ENCODE measurements at regions not wholly inside any gene's neighbourhood (a gene's known extent, or its start where the extent isn't known, plus 50 kb on each side); places are given as distances from the start of the nearest gene placed in this dataset.
"Not testable (repeated sequence)": the region's sequence is repeated elsewhere in the genome, so short reads cannot be mapped to it uniquely, and the experiment has no call there.

DNA sequence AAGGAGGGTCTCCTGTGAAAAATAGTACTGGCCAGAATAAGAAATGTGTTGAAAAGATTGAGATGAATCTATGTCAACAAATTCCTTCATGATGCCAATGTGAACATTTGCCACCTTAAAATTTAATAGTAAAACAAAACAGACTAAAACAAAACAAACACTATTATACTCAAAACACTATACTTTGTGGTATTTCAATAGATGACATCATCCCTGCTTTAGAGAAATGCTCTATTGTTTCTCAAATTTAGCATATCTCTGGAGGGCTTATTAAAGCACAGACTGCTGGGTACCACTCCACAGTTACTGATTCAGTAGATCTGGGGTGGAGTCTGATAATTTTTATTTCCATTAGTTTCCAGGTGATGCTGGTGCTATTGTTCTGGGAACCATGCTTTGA lies 579.4 kb upstream of the FAM98A start:
- no peak for DNase-seq (ENCODE audit: low read depth)

DNA sequence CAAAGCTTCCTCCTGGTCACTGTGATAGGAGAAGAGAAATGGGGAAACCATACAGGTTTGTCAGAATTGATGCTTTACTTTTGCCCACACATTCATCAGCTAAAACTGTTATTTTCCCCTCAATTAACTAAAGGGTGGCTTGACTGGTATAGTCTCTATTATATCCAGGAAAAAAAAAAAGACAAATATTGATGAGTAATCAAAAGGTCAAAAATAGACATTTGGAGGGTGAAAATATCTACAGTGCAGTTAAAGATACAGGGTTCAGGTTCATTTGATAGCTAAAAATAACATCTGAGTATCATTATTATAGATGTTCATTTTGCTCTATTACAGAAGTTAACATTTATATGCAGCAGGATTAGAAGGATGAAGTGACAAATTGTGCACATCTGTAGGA lies 577.6 kb upstream of the FAM98A start:
- DNase-seq (ENCODE audit: low read depth): no peak

DNA sequence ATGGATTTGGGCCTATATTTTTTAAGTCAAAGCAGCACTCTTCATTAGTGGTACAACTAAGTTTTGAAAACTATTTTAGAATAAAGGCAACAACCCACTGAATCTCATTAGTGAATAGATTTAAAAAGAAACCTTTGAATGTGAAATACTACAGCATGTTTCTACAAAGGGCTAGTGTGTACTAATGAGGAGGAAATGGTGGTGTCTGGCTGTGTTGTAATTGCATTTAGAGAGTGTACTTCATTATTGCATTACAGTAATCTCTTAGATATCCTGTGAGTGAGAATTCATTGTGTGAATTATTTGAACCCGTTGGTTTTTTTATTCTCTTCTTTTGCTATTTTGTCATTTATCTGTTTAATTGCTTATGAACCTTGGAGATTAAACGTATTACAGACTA lies 575.4 kb upstream of the FAM98A start:
- DNase-seq (ENCODE audit: low read depth): no peak

DNA sequence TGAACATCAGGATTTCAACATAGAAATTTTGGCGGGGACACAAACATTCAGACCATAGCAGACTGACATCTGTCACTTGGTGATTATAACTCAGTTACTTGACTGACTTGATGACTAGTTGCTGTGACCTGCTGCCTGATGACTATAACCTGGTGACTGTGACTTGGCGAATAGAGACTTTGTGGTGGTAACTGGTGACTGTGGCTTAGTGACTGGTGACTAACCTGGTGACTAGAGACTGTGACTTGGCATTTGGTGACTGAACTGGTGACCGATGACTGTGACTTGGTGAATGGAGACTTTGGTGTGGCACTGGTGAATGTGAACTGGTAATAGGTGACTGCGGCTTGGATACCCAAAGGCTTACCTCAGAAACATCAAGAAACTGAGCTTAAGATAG lies 563.1 kb upstream of the FAM98A start:
- no peak for DNase-seq (ENCODE audit: low read depth)

DNA sequence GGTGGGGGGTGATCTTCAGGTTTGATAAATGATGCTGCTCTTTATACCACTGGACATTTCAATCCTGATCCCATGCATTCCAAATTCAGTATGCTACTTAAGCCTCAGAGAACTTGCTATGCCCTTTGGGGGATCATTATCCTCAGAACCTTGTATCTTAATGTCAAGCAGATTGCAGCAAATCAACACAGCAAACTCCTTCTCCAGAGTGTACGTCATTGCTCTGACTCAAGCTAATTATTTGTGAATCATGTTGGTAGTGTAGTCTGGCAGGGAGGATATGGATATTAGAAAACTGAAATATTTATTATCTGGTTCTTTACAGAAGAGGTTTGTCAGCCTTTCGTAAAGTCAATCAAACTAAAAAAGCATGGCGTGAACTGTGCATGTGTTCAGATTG lies 562.5 kb upstream of the FAM98A start:
- DNase-seq (ENCODE audit: low read depth): no peak

DNA sequence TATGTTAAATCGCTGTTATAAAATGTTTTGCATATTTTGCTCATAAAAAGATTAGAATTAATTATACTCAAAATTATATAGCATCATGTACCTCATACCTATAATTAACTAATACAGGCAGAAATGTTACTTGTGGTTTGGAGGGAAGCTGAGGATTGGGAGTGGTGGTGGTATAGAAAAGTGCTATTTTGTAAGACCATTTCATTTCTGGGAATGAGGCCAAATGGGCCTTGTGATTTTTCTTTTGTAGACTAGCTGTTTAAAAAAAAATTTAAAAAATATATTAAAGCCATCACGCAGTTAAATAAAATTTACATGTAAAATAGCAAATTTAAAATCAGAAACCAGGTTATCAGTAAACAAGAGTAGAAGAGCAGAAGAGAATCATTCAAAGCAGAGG lies 560.8 kb upstream of the FAM98A start:
- DNase-seq (ENCODE audit: low read depth): no peak

DNA sequence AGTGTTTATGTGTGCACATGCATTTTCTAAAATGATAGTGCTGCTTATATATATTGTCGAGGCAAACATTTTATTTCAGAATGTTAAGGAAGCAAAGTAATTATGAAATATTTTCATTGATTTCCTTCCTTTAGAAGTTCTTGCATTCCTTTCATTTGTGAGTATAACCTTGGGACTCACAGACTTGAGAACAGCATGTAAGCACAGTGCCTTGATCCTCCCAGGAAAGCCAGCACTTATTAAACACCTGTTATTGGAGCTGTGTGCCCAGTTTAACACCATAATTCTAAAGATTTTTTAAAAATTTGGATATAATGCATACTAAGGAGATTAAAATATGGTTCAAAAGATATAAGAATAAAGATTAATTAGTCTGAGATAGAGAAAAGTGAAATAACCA lies 554.4 kb upstream of the FAM98A start:
- DNase-seq (ENCODE audit: low read depth): no peak

DNA sequence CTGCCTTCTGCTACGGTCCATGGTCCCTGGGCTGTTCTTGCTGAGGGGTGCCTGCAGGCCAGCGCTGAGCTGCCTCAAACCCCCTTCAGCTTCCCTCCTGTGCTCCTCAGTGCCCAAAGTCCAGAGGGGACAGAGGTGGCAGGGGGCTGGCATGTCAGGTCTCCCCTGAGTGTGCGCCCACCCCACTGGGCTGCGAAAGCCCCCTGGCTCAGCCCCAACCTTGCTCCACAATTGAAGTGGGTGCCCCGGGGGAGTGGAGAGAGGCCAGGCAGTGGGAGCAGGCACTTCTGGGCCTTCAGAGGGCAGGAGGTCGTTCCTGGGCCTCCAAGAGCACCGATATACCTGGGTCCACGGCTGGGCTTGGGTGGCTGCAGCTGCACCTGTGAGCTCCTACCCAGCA lies 548.7 kb upstream of the FAM98A start:
- no peak for DNase-seq (ENCODE audit: low read depth)

DNA sequence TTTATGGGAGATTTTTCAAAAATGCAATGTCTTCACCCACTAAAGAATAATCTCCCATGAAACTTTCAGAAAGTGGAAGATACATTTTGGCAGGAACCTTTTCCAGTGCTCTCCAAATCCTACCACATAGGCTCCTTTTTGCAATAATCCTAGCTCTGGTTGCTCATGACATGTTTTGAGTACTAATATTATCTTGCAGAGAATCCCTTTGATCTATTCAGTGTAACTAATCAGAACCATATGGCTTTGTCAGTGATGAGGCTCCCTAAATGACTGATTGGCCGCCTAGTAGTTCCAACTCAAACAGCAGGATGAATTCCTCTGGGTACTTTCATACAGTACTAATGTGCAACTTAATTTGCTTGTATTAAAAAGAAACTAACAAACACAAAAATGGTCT lies 544.0 kb upstream of the FAM98A start:
- no peak for DNase-seq (ENCODE audit: low read depth)

DNA sequence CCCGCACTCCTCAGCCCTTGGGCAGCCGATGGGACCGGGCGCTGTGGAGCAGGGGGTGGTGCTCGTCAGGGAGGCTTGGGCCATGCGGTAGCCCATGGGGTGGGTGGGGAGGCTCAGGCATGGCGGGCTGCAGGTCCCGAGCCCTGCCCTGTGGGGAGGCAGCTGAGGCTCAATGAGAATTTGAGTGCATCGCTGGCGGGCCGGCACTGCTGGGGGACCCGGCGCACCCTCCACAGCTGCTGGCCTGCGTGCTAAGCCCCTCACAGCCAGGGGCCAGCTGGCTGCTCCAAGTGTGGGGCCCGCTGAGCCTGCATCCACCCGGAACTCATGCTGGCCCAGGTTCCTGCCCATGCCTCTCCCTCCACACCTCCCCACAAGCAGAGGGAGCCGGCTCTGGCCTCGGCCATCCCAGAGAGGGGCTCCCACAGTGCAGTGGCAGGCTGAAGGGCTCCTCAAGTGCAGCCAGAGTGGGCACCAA lies 543.5 kb upstream of the FAM98A start:
- DNase-seq (ENCODE audit: low read depth): not testable (repeated sequence)

DNA sequence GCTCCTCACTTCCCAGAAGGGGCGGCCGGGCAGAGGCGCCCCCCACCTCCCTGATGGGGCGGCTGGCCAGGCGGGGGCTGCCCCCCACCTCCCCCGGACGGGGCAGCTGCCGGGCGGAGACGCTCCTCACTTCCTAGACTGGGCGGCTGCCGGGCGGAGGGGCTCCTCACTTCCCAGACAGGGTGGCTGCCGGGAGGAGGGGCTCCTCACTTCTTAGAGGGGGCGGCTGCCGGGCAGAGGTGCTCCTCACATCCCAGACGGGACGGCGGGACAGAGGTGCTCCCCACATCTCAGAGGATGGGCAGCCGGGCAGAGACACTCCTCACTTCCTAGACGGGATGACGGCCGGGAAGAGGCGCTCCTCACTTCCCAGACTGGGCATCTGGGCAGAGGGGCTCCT lies 534.0 kb upstream of the FAM98A start:
- not testable (repeated sequence) for DNase-seq (ENCODE audit: low read depth)

DNA sequence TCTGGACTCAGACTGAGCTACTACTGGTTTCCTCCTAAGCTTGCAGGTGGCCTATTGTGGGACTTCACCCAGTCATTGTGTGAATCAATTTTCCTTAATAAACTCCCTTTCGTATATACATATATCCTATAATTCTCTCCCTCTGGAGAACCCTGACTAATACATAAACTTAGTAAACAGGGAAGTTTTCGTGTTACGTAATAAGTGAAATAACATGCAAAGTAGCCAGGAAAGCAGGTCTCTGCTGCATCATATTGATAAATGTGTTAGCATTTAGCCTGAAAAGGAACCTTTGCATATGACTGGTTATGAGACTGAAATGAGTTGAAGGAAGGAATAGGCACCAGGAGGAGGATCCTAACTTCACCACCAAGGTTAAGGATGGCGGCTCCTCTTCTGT lies 527.2 kb upstream of the FAM98A start:
- no peak for DNase-seq (ENCODE audit: low read depth)

DNA sequence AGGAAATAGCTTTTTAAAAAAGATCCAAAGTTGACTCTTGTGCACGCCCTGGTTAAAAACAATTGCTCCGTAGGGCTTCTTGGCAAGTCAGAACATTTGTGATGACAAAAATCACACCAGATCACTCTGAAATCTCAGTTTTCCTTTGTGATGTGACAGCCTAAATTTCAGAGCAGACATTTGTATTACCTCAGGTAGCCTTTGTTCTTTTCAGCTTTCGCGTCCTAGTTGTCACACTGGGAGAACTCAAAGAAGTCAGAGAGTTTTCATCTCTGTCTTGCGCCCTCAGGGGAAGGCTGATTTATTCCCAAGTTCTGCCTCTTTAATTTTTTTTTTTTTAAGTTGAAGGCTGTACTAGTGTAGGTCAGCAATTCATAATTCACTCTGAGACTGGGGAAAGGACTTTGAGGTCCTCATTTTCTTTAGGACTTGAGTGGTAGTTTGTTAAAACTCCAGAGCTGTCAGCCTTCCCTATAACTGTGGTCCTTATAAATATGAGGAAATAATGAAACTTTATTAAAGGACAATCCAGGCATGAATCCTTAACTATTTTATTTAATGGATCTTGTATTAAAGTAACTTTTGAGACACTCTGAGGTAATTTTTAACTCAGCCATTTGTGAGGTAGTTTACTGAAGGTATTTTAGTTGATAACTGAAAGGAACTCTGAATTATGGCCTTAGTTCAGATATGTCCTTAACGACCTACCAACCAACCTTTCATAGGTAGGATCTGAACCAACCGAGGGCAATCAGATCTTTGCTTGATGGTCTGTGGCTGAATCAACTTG lies 525.1 kb upstream of the FAM98A start:
- DNase-seq (ENCODE audit: low read depth): no peak

DNA sequence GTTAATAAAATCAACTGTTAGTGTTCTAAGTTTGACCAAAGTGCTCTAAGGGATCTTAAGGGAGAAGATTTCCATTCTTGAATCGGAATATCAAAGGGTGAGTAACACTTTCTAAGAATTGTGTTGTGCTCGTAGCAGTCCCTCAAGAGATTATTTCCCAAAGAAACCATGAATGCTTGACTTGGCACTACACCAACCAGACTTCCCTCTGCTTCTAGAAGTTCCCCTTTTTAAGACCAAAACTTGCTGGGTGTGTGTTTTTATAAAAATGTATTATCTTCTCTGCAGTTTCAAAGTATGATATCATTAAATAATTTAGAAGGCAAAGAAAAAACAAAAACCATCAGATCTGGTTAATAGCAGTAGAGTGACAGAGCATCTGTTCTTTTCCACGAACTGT lies 522.0 kb upstream of the FAM98A start:
- DNase-seq (ENCODE audit: low read depth): no peak

DNA sequence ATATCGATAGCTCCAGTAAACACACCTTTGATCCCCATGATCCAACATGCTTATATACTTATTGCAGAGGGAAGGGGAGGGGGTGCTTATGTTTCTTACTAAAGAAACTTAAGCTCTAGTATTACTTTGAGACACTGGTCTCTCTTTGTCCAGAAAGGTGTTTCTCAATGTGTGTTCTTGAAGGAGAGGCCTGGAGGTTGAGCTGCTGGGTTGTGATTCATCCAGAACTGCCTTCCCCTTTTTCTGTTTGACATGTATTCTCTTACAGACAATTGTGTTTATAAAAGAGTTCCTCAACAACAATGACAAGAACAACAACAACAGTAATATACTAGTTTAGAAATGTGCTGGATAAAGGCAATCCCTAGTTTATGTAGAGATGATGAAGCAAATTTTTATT lies 516.0 kb upstream of the FAM98A start:
- no peak for DNase-seq (ENCODE audit: low read depth)

DNA sequence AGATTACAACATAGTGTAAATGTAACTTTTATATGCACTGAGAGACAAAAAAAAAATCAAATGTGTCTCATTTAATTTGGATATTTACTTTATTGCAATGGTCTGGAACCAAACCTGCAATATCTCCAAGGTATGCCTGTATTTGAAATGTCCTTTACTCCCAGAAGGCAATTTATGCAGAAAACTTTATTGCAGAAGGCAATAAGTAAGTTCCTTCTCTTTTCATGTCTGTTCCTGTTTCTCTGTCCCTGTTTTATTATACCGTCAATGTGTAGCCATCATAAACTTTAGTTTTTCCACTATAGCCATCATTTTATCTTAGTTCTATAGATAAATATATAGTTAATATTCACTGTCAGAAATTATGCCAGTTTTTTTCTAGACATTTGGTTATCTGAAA lies 513.1 kb upstream of the FAM98A start:
- DNase-seq (ENCODE audit: low read depth): no peak

DNA sequence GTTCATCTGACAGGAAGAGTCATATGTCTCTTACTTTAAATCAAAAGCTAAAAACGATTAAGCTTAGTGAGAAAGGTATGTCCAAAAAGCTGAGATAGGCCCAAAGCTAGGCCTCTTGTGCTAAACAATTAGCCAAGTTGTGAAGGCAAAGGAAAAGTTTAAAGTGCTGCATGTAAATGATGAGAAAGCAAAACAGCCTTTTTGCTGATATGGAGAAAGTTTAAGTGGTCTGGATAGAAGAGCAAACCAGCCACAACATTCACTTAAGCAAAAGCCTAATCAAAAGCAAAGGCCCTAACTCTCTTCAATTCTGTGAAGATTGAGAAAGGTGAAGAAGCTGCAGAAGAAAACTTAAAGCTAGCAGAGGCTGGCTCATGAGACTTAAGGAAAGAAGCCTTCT lies 511.3 kb upstream of the FAM98A start:
- no peak for DNase-seq (ENCODE audit: low read depth)

DNA sequence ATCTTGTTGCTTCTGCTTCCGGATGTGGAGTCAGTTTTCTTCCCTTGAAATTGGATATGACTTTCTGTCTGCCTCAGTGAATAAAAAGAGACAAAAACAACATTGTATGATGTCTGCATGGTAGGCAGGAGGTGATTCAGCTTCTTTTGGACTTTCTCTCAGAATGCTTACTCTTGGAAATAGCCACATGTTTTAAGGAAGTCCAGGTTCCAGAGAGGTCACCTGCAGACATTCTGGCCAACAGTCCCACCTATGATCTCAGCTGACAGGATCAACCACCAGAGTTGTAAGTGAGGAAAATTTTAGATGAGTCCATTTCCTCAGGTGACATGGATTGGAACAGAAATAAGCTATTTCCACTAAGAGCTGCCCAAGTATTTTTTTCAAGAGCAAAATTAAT lies 508.7 kb upstream of the FAM98A start:
- no peak for DNase-seq (ENCODE audit: low read depth)

DNA sequence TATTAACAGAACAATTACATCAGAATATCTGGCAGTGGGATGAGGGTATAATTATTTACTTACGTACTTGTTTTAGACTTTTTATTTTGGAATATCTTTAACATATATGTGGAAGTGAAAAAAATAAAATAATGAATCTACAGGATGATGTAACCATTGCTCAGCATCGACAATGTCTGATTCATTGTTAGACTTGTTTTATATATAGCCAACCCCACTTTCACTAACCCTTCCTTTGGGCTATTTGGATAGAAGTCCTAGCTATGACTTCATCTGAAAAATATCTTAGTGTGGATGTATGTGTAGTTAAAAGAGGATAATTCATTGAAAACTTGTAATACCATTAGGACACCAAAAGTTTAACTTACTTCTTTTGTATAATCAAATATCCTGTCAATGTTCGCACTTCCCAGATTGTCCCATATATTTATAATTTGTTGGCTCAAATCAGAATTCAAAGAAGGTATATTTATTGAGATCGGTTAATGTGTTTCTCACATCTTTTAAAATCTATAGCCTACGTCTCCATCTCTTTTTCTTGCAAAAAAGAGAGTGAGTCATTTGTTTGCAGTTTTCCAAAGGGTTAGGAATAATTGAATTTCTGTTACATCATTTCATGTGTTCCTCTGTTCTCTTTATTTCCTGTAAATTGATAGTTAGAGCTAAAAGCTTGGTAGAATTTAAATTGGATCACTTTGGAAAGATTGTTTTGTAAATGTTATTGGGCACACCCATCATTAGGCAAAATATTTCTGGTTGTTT lies 506.1 kb upstream of the FAM98A start:
- DNase-seq (ENCODE audit: low read depth): no peak

DNA sequence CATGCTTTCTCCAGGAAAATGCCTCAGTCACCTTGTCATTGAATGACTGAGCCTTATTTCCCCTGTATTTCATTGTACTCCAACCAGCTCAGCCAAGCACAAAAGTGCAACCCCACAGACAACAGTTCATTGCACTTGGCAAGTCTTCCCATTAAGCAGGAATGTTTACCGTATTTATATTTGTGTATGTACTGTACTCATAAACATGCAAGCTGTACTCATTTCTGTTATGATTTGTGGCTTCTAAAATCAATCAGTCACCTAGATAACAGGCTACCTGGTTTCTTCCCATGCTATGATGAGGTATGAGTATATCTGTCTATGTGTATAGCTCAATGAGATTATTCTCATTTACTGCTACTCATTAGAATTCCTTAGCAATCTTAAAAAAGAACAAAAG lies 505.5 kb upstream of the FAM98A start:
- no peak for DNase-seq (ENCODE audit: low read depth)

DNA sequence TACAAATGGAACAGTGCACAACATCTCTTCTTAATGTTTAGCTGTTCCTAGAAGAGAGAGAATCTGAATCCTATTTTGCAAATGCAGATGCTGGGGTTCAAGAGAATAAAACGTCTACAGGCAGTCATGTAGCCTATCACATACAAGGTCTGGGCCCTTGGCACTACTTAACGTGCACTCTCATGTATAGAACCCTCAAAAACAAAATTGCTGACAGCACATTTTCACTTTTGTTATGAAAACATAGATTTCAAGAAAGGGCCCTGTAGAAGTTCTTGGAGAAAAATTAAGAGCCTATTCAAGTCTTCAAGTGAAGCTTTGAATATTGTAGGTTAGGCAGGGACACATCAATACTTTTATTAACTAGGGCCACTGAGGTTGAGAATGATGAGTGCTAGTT lies 504.3 kb upstream of the FAM98A start:
- DNase-seq (ENCODE audit: low read depth): no peak

DNA sequence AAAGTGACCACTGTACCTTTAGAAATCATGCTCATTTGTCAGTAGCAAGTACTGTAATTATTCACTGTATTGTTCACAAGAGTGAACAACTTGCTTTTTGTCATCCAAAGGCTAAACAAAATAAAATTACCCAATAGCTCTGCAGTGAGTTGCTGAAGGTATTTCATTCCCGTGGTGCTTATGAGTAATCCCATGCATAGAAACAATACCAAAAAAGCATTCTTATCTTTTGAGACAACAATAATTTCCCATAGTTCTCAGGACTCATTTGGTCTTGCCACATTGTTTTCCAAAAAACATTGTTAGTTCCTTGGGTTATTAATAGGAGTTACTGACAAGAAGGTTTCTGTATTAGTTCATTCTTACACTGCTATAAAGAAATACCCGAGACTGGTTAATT lies 503.2 kb upstream of the FAM98A start:
- DNase-seq (ENCODE audit: low read depth): no peak

DNA sequence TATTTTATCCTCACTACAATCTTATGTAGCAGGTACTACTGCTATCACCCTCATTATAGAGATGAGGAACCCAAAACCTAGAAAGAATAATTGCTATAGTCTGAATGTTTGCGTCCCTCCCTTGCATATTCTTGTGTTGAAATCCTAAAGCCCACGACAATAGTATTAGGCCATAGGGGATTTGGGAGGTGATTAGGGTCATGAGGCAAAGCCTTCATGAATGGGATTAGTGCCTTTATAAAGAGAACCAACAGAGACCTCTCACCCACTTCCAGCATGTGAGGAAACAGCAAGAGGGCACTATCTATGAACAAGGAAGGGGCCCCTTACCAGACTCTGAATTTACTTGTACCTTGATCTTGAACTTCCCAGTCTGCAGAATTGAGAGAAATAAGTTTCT lies 500.3 kb upstream of the FAM98A start:
- no peak for DNase-seq (ENCODE audit: low read depth)

DNA sequence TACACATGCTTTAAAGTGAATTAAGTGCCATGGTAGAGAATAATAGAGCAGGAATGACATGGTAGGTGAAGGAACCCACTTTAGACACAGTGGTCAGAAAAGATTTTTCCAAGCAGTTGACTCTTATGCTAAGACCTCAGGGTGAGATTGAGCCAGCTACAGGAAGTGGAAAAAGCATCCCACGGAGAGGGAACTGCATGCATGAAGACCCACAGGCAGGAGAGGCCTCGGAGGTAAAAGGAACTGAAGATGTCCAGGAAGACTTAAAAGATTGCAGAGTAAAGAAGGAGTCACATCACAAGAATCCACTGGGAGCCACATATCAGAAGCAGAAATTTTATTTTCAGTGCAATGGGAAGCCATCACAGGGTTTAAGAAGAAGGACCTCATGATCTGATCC lies 499.2 kb upstream of the FAM98A start:
- no peak for DNase-seq (ENCODE audit: low read depth)

Data from stimulated activated CD8-positive, alpha-beta memory T cell treated with anti-CD3 and anti-CD28 coated beads, Interleukin-7, amount 100 ng/mL, for 24 hours (primary cell).